BJ (cell line): ENCODE measurements at regions not wholly inside any gene's neighbourhood (a gene's known extent, or its start where the extent isn't known, plus 50 kb on each side); places are given as distances from the start of the nearest gene placed in this dataset.

Experiments used
- CTCF ChIA-PET: fragments of 350-600 bp; formaldehyde crosslinking; extraction: SDS; loops from one replicate; lab custom pipeline; 2021; ENCODE audit warnings: antibody characterized with exemption, inconsistent platforms; lab: Yijun Ruan, JAX
- POLR2A ChIA-PET: fragments of 300-600 bp; sonication (Branson Sonifier 250); formaldehyde crosslinking; extraction: SDS; loops from one replicate; lab custom pipeline; 2021; ENCODE audit warnings: antibody characterized with exemption; lab: Charles Lee
- DNase-seq: peaks from one replicate; pipeline ENCODE4 v3.0.0-alpha.2; 2011; ENCODE audit warnings: low read depth
- H3K27me3 ChIP-seq: 2 replicates; pipeline ENCODE4 v1.6.0; 2011; ENCODE audit warnings: low read length; ENCODE audit not compliant: control insufficient read depth, insufficient read depth
- H3K36me3 ChIP-seq: 2 replicates; pipeline ENCODE4 v1.5.1; 2011; ENCODE audit warnings: low read length; ENCODE audit not compliant: control insufficient read depth, insufficient read depth
- H3K4me3 ChIP-seq: 2 replicates; pipeline ENCODE4 v1.5.1; 2011; ENCODE audit warnings: low read depth, mild to moderate bottlenecking, control low read depth, low read length
- TF ChIP-seq, protein P1 (sequence below): IDR thresholded peaks from 2 replicates; pipeline ENCODE4 v1.5.1; 2011; ENCODE audit warnings: low read depth, mild to moderate bottlenecking, control low read depth, inconsistent platforms, low read length, moderate library complexity; ENCODE audit not compliant: insufficient read depth

DNA sequence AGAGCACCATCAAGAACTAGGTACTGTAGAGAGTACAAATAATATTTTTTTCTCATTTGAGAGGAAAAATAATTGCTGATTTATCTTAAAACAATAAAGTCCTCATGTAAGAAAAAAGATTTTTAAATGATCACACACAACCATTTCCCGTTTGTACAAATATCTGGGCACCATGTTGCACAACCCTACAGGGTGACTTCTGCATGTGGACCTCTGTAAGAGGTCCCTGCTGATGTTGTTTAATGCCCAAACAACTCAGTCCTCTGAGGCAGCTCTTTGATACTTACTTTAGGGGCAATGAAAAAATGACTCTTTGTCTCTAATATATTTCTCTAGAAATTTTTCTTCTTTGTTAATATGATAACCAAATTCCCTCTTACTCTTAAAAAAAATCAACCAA is 168.1 kb upstream of the SATB1 start:
- H3K36me3 ChIP-seq, result no peaks in the 10 kb centered on the region
- TF ChIP-seq, protein P1, sequence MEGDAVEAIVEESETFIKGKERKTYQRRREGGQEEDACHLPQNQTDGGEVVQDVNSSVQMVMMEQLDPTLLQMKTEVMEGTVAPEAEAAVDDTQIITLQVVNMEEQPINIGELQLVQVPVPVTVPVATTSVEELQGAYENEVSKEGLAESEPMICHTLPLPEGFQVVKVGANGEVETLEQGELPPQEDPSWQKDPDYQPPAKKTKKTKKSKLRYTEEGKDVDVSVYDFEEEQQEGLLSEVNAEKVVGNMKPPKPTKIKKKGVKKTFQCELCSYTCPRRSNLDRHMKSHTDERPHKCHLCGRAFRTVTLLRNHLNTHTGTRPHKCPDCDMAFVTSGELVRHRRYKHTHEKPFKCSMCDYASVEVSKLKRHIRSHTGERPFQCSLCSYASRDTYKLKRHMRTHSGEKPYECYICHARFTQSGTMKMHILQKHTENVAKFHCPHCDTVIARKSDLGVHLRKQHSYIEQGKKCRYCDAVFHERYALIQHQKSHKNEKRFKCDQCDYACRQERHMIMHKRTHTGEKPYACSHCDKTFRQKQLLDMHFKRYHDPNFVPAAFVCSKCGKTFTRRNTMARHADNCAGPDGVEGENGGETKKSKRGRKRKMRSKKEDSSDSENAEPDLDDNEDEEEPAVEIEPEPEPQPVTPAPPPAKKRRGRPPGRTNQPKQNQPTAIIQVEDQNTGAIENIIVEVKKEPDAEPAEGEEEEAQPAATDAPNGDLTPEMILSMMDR, result no peak
- CTCF ChIA-PET, result interaction anchor here (0.6 kb wide), 1 partner anchor 311 kb away, joined by 3 read pairs; no protein-coding TSS in a partner anchor
- POLR2A ChIA-PET, result no interaction called here
- no peaks in the 10 kb centered on the region for H3K27me3 ChIP-seq
- no peak overlapping the region for H3K4me3 ChIP-seq
- DNase-seq, result no peak

DNA sequence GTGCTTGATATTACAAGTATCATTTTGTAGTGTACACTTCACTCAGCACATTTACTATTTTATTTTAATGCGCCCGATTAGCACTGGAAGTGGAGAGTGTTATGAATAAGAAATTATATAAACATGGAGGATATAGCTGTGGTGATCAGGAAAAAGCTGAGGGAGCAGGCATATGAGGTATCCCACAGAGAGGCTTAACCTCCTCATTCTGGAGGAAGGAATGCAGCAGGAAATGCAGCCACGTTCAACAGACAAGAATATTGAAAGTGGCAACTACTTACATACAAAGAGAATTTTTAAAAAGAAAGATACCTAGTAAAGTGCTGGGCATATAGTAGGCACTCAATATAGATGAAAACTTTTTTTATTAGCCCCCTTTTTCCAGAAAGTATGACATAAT is 166.0 kb upstream of the SATB1 start:
- no peaks in the 10 kb centered on the region for H3K36me3 ChIP-seq
- no peak for DNase-seq
- TF ChIP-seq, protein P1, result no peak
- H3K27me3 ChIP-seq, result no peaks in the 10 kb centered on the region
- ChIA-PET CTCF (no interaction called here), POLR2A (no interaction called here)
- no peak overlapping the region for H3K4me3 ChIP-seq

DNA sequence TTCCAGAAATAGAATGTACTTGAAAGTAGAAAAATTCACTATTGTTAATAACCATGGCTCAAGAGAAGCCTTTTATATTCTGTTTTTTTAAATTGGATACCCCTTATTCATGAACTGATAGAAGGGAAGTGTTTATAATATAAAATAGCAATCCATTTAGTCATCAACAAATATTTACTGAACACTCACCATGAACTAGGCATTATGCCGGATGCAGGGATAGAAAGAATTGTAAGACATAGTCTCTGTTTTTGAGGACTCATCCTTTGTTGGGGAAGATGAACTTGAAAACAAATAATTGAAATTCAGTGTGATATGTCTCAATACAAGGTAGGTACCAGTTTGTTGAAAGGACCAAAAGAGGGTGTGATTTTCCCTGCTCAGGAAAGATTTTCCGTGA is 160.9 kb upstream of the SATB1 start:
- Histone ChIP-seq H3K36me3 (no peaks in the 10 kb centered on the region), H3K27me3 (no peaks in the 10 kb centered on the region), H3K4me3 (no peak overlapping the region)
- CTCF ChIA-PET, result no interaction called here
- TF ChIP-seq, protein P1, result no peak
- DNase-seq, result no peak
- POLR2A ChIA-PET, result no interaction called here

DNA sequence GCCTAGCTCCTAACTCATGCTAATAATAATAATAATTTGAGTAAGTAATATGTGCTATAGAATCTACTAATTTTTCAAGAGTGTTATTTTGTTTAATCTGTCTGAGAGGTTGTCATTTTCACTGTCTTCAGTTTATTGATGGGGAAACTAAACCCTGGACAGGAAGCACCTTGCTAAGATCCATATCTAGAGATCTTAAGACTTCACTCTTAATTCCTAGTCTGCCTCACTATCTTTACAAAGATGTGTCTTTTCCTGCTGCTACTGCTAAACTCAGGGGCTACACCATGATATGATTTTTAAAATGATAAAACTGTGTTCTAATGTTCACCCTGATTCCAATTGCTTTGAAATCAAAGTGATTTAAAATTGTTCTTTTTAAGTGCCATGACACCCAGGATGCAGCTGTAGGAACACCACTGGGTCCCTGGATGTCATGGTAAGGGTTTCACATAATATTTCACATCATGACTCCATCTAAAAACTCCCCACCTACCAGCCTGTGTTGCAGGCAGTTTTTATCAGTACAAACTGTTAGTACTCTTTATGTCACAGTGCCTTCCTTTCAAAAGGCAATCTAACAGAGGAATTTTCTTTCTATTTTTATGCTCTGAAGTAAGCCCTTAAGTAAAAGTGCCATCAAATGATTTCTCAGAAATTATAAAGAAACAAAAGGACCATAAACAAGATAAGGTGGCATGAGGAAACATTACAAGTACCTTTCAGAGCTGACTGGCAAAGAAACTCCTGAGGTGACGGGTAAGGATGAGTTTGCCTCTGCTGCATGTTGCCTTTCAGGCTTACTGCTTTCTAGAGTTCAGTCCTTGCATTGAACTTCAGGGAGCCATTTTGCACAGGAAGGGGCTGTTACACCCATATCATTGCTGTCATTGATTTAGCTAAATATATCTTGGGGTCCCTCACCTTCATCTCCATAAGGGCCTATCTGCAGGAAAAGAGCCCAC is 160.1 kb upstream of the SATB1 start:
- no peak for DNase-seq
- ChIA-PET CTCF (no interaction called here), POLR2A (no interaction called here)
- no peaks in the 10 kb centered on the region for H3K36me3 ChIP-seq
- H3K27me3 ChIP-seq, result no peaks in the 10 kb centered on the region
- TF ChIP-seq, protein P1, result no peak
- H3K4me3 ChIP-seq, result no peak overlapping the region

DNA sequence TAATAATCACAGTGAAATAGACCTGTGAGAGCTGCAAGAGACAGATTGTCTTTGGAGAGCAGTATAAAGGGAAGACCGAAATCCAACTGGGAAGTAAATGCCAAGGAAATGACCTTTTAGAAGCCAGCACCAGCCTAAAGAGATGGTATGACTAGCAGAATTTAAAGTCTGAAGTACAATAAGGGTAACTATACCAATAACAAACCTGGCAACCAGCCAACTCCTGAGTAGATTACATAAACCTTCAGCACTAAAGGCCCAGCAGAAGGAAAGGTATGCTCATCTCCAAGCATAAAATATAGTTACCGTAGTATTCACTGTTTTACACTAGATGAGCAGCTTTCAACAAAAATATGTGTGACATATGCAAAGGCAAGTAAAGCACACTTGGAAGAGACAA is 155.1 kb upstream of the SATB1 start:
- no peak for DNase-seq
- Histone ChIP-seq H3K36me3 (no peaks in the 10 kb centered on the region), H3K4me3 (no peak overlapping the region), H3K27me3 (no peaks in the 10 kb centered on the region)
- TF ChIP-seq, protein P1, result no peak
- ChIA-PET POLR2A (no interaction called here), CTCF (no interaction called here)
